BE2C (cell line): ENCODE measurements at regions not wholly inside any gene's neighbourhood (a gene's known extent, or its start where the extent isn't known, plus 50 kb on each side); places are given as distances from the start of the nearest gene placed in this dataset.

Experiments
- DNase-seq: peaks from one replicate; pipeline ENCODE4 v3.0.0-alpha.2; 2020
- H3K27me3 ChIP-seq: fragments of 250-450 bp; sonication (Bioruptor Pico); 2 replicates; pipeline ENCODE4 v1.5.1; 2020; ENCODE audit warnings: mild to moderate bottlenecking
- H3K36me3 ChIP-seq: fragments of 250-450 bp; sonication (Bioruptor Pico); 2 replicates; pipeline ENCODE4 v1.5.1; 2020; ENCODE audit warnings: mild to moderate bottlenecking
- H3K4me1 ChIP-seq: fragments of 250-450 bp; sonication (Bioruptor Pico); 2 replicates; pipeline ENCODE4 v1.5.1; 2020
- H3K4me3 ChIP-seq: 2 replicates; pipeline ENCODE4 v1.5.1; 2011; ENCODE audit warnings: low read depth, low read length
- H3K9me3 ChIP-seq: fragments of 250-450 bp; sonication (Bioruptor Pico); 2 replicates; pipeline ENCODE4 v1.5.1; 2020
- TF ChIP-seq, protein P1 (sequence below): IDR thresholded peaks from 2 replicates; pipeline ENCODE4 v1.5.1; 2012; ENCODE audit warnings: mild to moderate bottlenecking, low read depth, low read length

DNA sequence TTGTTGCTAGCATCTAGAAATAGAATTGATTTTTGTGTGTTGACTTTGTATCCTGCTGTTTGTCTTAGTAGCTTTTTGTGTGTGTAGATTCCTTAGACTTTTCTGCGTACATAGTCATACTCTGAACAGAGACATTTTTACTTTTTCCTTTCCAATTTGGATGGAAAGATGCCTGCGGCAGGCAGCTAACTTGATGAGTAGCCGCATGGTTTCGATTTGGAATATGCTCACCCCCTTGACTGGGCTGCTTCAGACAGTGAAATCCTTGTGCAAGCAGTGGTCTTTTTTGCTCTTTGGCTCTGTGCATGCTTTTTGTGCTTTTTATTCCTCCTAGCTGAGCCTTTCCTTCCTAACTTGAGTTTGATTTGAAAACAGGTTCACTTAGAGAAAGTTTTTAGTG is 71.8 kb downstream of the HHEX start:
- TF ChIP-seq, protein P1, sequence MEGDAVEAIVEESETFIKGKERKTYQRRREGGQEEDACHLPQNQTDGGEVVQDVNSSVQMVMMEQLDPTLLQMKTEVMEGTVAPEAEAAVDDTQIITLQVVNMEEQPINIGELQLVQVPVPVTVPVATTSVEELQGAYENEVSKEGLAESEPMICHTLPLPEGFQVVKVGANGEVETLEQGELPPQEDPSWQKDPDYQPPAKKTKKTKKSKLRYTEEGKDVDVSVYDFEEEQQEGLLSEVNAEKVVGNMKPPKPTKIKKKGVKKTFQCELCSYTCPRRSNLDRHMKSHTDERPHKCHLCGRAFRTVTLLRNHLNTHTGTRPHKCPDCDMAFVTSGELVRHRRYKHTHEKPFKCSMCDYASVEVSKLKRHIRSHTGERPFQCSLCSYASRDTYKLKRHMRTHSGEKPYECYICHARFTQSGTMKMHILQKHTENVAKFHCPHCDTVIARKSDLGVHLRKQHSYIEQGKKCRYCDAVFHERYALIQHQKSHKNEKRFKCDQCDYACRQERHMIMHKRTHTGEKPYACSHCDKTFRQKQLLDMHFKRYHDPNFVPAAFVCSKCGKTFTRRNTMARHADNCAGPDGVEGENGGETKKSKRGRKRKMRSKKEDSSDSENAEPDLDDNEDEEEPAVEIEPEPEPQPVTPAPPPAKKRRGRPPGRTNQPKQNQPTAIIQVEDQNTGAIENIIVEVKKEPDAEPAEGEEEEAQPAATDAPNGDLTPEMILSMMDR = no peak
- H3K36me3 ChIP-seq = no peaks in the 10 kb centered on the region
- H3K4me3 ChIP-seq = no peak overlapping the region
- H3K4me1 ChIP-seq = no peaks in the 10 kb centered on the region
- DNase-seq = no peak
- H3K9me3 ChIP-seq = no peaks in the 10 kb centered on the region
- H3K27me3 ChIP-seq = no peaks in the 10 kb centered on the region

DNA sequence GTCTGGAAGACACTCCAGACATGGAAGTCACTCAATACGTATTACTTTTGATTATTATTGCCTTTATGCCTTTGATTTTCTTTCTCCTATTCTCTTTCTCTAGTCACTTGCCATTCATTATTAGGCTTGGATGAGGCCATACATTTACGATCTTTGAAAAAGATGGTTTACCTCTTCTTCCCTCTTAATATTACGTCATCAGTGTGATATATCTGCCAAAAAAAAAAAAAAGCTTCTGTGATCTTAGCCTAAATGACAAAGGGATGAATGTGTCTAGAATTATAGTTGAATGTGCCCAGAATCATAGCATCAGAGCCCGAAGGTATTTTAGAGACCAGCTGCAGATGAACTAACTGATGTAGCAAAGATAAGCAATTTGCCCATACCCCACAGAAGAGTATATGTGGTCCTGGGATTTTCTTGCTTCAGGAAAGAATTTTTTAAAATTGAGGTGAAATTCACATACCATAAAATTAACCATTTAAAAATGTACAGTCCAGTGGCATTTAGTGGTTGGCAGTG is 73.9 kb downstream of the HHEX start:
- TF ChIP-seq, protein P1 = no peak
- no peaks in the 10 kb centered on the region for H3K36me3 ChIP-seq
- no peaks in the 10 kb centered on the region for H3K9me3 ChIP-seq
- no peak overlapping the region for H3K4me3 ChIP-seq
- no peaks in the 10 kb centered on the region for H3K27me3 ChIP-seq
- H3K4me1 ChIP-seq = no peaks in the 10 kb centered on the region
- no peak for DNase-seq

DNA sequence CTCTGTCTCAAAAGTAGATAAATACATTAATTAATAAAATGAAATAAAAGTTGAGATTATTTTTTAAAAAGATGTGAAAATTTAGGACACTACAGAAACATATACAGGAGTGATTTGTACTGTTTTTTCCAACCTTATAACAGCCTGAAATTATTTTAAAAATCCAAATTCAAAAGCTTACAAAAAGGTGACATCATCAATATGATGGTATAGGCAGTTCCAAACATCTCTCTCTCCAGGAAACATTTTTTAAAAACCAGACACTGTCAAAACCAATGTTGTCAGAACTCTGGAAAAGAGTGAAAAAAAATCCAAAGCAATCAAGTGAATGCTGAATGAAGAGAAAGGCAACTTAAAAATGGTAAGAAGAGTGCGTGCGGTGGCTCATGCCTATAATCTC is 76.7 kb downstream of the HHEX start:
- DNase-seq = no peak
- Histone ChIP-seq H3K36me3 (no peaks in the 10 kb centered on the region), H3K4me3 (no peak overlapping the region), H3K27me3 (no peaks in the 10 kb centered on the region), H3K9me3 (no peaks in the 10 kb centered on the region), H3K4me1 (no peaks in the 10 kb centered on the region)
- TF ChIP-seq, protein P1 = no peak

DNA sequence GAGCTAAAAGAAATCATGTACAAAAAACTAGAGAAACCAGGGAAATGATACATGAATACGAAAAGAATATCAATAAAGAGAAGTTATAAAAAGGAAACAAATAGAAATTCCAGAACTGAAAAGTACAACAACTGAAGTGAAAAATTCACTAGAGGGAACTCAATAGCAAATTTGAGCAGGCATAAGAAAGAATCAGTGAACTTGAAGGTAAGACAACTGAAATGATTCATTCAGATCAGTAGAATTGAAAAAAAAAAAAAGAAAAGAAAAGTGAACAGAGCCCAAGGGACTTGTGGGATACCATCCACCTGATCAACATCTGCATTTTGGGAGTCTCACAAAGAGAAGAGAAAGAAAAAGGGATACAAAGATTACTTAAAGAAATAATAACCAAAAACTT is 78.3 kb downstream of the HHEX start:
- TF ChIP-seq, protein P1 = no peak
- H3K36me3 ChIP-seq = no peaks in the 10 kb centered on the region
- no peaks in the 10 kb centered on the region for H3K4me1 ChIP-seq
- DNase-seq = no peak
- H3K9me3 ChIP-seq = no peaks in the 10 kb centered on the region
- no peaks in the 10 kb centered on the region for H3K27me3 ChIP-seq
- H3K4me3 ChIP-seq = no peak overlapping the region

DNA sequence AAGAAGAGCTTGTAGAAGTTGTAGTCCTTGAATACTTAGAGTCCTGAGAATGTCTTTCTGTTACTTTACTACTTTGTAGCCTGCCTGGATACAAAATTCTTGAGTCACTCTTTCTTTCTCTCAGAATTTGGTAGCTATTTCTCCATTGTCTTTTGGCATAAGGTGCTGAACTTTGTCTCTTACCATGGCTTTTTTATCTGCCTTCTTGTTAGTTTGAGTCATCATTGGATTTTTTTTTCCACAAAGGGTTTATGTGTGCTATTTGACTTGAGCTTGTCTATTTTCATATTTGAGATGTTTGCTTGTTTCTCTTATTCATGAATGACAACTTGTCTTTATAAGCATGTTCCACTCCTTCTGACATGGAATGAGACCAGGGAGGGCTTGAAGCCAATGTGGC is 74.5 kb upstream of the EXOC6 start:
- no peak for DNase-seq
- no peaks in the 10 kb centered on the region for H3K9me3 ChIP-seq
- TF ChIP-seq, protein P1 = no peak
- no peaks in the 10 kb centered on the region for H3K27me3 ChIP-seq
- H3K4me3 ChIP-seq = no peak overlapping the region
- H3K4me1 ChIP-seq = no peaks in the 10 kb centered on the region
- H3K36me3 ChIP-seq = no peaks in the 10 kb centered on the region

DNA sequence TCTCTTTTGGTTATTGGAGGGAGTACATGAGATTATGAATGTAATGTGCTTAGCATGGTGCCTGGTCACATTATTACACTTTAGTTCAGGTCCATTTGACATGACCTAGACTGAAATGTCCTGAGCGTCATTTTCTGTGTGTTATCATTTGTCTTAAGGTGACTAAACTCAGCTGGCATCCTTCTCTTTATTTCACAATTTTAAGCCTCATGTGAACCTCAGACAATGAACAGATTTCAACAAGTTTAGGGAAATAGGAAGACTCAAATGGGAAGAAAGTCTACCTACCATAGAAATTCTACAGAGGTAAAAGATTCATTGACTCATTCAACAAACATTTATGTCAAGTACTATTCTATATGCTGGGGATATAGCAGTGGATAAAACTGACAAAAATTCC is 70.2 kb upstream of the EXOC6 start:
- TF ChIP-seq, protein P1 = no peak
- H3K27me3 ChIP-seq = no peaks in the 10 kb centered on the region
- no peaks in the 10 kb centered on the region for H3K4me1 ChIP-seq
- no peaks in the 10 kb centered on the region for H3K9me3 ChIP-seq
- DNase-seq = no peak
- no peaks in the 10 kb centered on the region for H3K36me3 ChIP-seq
- H3K4me3 ChIP-seq = no peak overlapping the region
